Esophagus muscularis mucosa (tissue), 3 donors: ENCODE measurements at regions not wholly inside any gene's neighbourhood (a gene's known extent, or its start where the extent isn't known, plus 50 kb on each side); places are given as distances from the start of the nearest gene placed in this dataset.

Source experiments
- POLR2A ChIP-seq: fragments of 450-650 bp; IDR thresholded peaks from one replicate; pipeline ENCODE4 v1.6.1; 2017; ENCODE audit warnings: antibody characterized with exemption, moderate library complexity, mild to moderate bottlenecking, low read depth
- POLR2AphosphoS5 ChIP-seq, 2 donors: sonication (generic); formaldehyde crosslinking; IDR thresholded peaks; one replicate each; pipeline ENCODE4 v1.6.1; 2017; ENCODE audit warnings: antibody characterized with exemption in 2 of 2
- TF ChIP-seq, protein P1 (sequence below), 3 experiments: fragments of 200-600 bp in 2 of 3; fragments of 450-650 bp in 1 of 3; sonication (generic) in 2 of 3; IDR thresholded peaks; one replicate each; pipeline ENCODE4 v1.5.1; 2017 to 2019; ENCODE audit warnings: antibody characterized with exemption in 3 of 3, mild to moderate bottlenecking in 2 of 3, moderate library complexity in 1 of 3

DNA sequence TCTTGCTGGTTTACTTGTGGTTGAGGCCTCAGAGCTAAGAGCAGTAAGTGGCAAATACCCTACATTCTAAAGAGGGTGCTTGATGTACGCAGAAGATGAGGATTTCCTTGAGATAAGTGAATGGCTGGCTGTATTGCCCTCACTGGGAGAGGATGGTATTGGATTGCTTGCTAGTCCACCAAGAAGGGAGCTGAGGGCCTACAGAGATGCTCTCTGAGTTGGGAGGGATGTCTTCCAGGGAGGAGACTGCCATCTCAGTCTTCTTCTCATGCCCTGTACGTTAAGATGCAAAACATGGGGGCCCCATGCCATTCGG is 669.1 kb downstream of the UTRN start:
- TF ChIP-seq POLR2AphosphoS5 (IDR thresholded peaks at IDR 0.05) (no peak), POLR2A (no peak)
- TF ChIP-seq, protein P1, sequence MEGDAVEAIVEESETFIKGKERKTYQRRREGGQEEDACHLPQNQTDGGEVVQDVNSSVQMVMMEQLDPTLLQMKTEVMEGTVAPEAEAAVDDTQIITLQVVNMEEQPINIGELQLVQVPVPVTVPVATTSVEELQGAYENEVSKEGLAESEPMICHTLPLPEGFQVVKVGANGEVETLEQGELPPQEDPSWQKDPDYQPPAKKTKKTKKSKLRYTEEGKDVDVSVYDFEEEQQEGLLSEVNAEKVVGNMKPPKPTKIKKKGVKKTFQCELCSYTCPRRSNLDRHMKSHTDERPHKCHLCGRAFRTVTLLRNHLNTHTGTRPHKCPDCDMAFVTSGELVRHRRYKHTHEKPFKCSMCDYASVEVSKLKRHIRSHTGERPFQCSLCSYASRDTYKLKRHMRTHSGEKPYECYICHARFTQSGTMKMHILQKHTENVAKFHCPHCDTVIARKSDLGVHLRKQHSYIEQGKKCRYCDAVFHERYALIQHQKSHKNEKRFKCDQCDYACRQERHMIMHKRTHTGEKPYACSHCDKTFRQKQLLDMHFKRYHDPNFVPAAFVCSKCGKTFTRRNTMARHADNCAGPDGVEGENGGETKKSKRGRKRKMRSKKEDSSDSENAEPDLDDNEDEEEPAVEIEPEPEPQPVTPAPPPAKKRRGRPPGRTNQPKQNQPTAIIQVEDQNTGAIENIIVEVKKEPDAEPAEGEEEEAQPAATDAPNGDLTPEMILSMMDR (IDR thresholded peaks at IDR 0.05) = no peak
